GM19397 (cell line): ENCODE measurements at regions not wholly inside any gene's neighbourhood (a gene's known extent, or its start where the extent isn't known, plus 50 kb on each side); places are given as distances from the start of the nearest gene placed in this dataset.

ENCODE experiments used
- ATAC-seq: cut with Tn5 transposase; IDR thresholded peaks from one replicate; pipeline ENCODE4 v1.9.1; 2021; ENCODE audit warnings: mild to moderate bottlenecking, moderate library complexity; ENCODE audit not compliant: unreplicated experiment

- no peak for ATAC-seq
Observed at GRCh38 chr2:156695595-156695994, 259.4 kb downstream of the GPD2 start.

GRCh38 chr2:156697906-156698305 is 261.7 kb downstream of the GPD2 start:
- no peak for ATAC-seq

DNA sequence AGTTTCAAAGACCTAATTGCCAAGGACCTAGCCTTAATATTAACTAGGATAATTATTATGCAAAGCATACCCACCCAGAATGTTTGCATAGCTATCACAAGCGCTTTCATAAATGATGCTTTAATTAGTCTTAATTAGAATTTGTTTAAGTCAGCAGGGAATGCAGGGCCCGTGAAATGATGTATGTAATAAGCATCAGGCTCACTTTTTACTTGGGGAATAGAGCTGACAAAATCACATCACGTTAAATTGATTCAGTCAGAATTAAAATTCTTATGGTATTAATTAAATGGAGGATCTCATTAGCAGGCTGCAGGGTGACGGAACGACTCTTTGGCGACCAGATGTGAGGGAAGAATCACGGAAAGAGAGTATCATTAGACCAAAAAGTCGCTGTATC is 264.5 kb downstream of the GPD2 start:
- no peak for ATAC-seq

GRCh38 chr2:156702541-156702940 is 266.4 kb downstream of the GPD2 start:
- ATAC-seq: no peak

- ATAC-seq: no peak
Observed at GRCh38 chr2:156703642-156704041, 267.5 kb downstream of the GPD2 start.

- ATAC-seq: no peak
Observed at GRCh38 chr2:156704132-156704531, 268.0 kb downstream of the GPD2 start.

DNA sequence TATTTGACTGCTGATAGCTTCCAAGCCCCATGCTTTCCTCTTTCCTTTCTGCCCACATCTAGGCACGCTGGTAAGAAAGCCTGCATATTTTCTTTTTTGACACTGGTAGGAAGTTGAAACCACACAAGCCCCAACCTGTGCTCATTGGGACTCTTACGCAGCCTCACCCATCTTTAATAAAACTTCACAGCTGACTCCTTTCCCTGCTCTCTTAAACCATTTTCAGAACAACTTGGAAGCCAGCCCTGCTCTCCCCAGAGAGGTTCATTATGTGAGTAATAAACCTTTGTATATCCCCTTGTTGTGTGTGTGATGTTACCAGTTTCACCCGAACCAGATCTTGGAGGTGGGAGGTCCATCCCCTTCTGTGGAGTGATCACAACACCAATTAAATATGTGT is 268.4 kb downstream of the GPD2 start:
- ATAC-seq: no peak

DNA sequence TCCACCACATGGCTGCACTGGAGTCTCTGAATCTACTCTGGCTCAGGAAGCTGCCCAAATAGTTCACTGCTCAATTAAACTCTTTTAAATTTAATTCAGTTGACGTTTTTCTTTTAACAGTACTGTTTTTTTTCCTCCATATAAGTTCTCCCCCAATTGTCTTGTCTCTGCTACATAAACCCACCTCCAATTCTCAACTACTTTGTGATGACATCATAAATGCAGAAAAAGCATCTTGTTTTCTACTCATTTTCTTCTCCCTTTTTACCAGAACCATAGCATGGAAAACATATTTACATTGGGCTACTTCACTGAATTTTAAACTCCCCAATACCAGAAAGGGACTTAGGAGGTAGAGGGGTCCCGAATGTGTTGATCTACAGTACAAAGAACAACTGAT is 270.4 kb downstream of the GPD2 start:
- ATAC-seq: no peak

GRCh38 chr2:156708051-156708450 is 271.9 kb downstream of the GPD2 start:
- no peak for ATAC-seq

DNA sequence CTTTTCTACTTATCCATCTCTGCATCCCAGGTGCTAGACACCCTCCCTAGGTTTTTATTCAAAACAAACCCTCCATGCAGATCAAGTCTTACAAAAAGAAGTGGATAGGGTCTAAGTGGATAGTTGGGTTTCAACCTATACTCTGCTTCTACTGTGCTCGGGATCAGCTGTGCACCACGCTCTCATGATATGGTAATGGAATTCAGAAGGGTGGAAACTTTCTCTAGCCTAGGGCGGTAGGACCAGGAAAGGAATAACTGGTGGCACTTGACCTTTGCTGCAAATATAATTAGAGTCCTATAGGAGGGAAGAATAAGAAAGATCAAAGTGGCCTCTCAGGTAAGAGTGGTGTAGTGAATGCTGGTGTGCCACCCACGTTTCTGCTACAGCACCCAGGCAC is 272.9 kb downstream of the GPD2 start:
- ATAC-seq: no peak

- no peak for ATAC-seq
Observed at GRCh38 chr2:156719036-156719435, 282.9 kb downstream of the GPD2 start.

- no peak for ATAC-seq
Observed at GRCh38 chr2:156727867-156728266, 291.7 kb downstream of the GPD2 start.

DNA sequence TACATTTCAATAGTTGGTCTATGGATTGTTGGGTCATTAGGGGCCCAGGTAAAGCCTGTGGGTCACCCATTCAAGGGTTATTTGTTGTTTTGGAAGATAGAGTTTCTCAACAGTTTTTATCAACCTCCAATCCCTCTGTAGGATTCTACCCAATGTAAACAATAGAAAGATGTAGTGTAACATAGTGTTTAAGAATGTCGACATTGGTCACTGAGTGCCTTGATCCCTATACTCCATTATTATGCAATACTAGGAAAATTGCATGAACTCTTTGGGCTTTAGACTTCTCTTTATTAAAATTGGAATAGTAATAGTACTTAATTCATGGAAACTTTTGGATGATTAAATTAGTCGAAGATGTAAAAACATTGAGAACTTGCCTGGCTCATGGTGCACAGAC is 292.1 kb downstream of the GPD2 start:
- no peak for ATAC-seq

DNA sequence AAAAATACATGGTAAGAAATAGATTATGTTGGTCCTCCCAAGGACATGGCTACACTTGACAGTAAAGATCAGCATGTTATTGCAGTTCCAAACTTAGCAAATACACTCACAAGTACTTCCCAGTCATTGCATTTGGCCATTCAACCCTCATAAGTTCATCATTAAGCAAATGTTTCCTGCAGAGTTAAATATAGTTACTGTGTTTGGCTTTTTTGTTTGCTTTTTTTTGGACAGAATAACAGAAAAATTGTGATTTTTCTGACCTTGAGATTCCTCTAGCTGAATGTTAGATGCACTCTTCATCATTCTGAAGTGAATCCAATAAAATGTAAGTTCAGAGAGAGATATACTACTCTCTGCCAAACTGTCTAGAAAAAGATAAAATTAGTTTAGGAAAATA is 295.3 kb downstream of the GPD2 start:
- ATAC-seq: no peak

GRCh38 chr2:156736950-156737349 is 300.8 kb downstream of the GPD2 start:
- no peak for ATAC-seq

- ATAC-seq: no peak
Observed at GRCh38 chr2:156739301-156739700, 303.1 kb downstream of the GPD2 start.

GRCh38 chr2:156745619-156746018 is 309.4 kb downstream of the GPD2 start:
- ATAC-seq: no peak

GRCh38 chr2:156748221-156748620 is 312.0 kb downstream of the GPD2 start:
- no peak for ATAC-seq

- ATAC-seq: no peak
Observed at GRCh38 chr2:156752042-156752441, 315.9 kb downstream of the GPD2 start.

DNA sequence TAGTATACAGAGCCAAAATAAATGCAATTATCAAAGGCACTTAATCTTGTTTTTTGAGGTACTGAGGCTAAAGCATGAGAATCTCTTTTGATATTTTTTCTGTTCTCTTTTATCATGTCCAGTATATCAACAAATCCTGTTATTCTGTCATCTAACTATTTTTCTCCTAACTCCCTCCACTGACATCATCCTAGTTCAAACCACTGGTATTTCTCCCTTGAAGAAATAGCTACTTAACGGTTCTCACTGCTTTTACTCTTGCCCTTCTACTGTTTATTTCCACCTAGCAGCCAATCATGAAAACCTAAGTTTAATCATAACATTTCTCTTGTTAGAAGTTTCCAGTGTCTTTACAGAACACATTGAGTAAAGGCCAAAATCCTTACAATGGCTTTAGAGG is 317.6 kb downstream of the GPD2 start:
- ATAC-seq: no peak

DNA sequence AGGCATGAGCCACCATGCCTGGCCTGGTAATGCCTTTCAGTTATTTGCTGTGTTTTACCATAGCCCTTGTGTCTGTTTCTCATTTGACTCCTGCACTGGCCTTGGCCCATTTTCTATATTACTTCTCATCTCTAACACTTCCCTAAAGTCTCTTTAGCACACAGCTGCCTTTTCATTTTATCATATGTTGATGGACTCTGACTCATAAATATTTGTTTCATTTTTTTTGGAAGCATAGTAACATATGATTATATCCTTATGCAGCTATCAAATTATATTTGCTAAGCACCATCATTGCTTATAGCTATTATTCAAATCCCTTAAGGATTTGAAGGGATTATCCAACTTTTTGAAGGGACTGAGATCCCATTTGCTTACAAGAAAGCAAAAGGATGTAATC is 320.3 kb downstream of the GPD2 start:
- no peak for ATAC-seq

- ATAC-seq: no peak
Observed at GRCh38 chr2:156763174-156763573, 327.0 kb downstream of the GPD2 start.

DNA sequence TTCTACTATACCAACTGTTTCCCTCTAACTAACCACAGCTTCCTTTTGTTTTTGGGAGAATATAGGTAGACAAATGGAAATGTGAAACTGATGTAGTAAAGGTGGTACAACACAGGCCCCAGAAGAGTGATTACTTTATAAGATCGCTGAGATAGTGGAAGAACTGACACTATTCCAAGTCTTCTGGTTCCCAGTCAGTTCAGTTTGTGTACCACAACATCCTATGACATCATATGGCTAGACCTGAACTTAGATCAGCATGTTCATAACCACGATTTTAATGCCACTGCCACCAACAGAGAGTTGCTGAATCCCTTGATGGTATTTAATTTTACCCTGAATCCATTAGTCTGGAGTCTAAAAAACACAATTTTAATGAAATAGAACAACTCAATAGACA is 328.9 kb downstream of the GPD2 start:
- ATAC-seq: no peak

GRCh38 chr2:156765450-156765849 is 329.3 kb downstream of the GPD2 start:
- no peak for ATAC-seq
